Nephron (organoid): ENCODE measurements at regions not wholly inside any gene's neighbourhood (a gene's known extent, or its start where the extent isn't known, plus 50 kb on each side); places are given as distances from the start of the nearest gene placed in this dataset.

Source experiments
- H3K27ac Mint-ChIP-seq, 3 experiments: 2 replicates each; pipeline ENCODE4 v1.8.0; 2020; ENCODE audit warnings: mixed read lengths in 3 of 3, mild to moderate bottlenecking in 2 of 3, moderate library complexity in 1 of 3
- H3K27me3 Mint-ChIP-seq: 2 replicates; pipeline ENCODE4 v1.8.0; 2021; ENCODE audit warnings: low read depth, mild to moderate bottlenecking, moderate library complexity, mixed read lengths
- H3K36me3 Mint-ChIP-seq: 2 replicates; pipeline ENCODE4 v1.8.0; 2020; ENCODE audit warnings: low read depth, mixed read lengths
- H3K4me1 Mint-ChIP-seq: 2 replicates; pipeline ENCODE4 v1.8.0; 2020; ENCODE audit warnings: mixed read lengths
- H3K4me3 Mint-ChIP-seq, 3 experiments: 2 replicates each; pipeline ENCODE4 v1.8.0; 2020; ENCODE audit warnings: mild to moderate bottlenecking in 3 of 3, mixed read lengths in 3 of 3, moderate library complexity in 2 of 3
- H3K9me3 Mint-ChIP-seq: 2 replicates; pipeline ENCODE4 v1.8.0; 2020; ENCODE audit warnings: mixed read lengths
- TF ChIP-seq, protein P1 (sequence below), 3 experiments: fragments of 200-600 bp; sonication (generic); IDR thresholded peaks; one replicate each; pipeline ENCODE4 v1.5.0; 2021; ENCODE audit warnings: antibody characterized with exemption in 3 of 3; ENCODE audit not compliant: unreplicated experiment in 3 of 3

DNA sequence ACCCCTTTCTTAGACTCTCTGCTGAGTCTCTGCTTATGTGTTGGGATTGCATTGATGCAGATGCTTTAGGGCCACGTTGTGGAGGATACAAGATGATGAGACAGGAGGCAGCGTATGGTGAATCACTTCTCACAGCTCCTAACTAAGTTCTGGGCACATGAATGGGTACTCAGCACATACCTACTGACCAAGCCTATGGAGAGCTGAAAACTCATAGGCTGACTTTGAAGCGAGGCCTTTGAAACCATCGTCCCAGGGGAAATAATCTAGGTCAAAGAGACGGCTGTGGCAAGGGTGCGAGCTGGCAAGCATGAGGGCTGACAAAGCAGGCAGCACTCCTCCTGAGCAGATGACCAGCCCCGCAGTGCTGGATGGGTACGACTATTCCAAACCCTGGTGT is 180.2 kb upstream of the TNP1 start:
- TF ChIP-seq, protein P1, sequence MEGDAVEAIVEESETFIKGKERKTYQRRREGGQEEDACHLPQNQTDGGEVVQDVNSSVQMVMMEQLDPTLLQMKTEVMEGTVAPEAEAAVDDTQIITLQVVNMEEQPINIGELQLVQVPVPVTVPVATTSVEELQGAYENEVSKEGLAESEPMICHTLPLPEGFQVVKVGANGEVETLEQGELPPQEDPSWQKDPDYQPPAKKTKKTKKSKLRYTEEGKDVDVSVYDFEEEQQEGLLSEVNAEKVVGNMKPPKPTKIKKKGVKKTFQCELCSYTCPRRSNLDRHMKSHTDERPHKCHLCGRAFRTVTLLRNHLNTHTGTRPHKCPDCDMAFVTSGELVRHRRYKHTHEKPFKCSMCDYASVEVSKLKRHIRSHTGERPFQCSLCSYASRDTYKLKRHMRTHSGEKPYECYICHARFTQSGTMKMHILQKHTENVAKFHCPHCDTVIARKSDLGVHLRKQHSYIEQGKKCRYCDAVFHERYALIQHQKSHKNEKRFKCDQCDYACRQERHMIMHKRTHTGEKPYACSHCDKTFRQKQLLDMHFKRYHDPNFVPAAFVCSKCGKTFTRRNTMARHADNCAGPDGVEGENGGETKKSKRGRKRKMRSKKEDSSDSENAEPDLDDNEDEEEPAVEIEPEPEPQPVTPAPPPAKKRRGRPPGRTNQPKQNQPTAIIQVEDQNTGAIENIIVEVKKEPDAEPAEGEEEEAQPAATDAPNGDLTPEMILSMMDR (IDR thresholded peaks at IDR 0.05; ENCODE audit: unreplicated experiment in 3 of 3), result no peak
- Mint-ChIP-seq H3K4me3 (no peak overlapping the region), H3K27me3 (no peaks in the 10 kb centered on the region)

DNA sequence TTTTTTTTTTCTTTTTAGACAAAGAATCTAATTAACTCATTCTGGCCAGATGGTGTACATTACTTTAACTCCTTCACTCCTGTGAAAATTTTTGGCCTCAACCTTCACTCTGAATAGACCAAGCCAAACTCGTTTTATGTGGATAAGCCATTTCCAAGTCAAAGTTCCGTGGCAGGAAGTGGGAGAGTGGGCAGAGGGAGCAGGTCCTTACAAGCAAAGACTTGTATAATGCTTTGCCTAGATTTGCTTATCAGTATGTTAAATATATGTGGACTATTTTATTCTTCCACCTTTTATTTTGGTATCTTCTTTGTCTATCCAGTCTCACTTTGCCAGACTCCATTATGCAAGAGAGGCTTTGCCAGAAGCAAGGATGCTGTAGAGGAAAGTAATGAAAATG is 178.1 kb upstream of the TNP1 start:
- Mint-ChIP-seq H3K4me3 (no peak overlapping the region), H3K27ac (peak overlapping the region in 2 of 3 experiments; percentile 76 to 90), H3K27me3 (peaks cover 4% of the 10 kb centered on the region), H3K36me3 (no peaks in the 10 kb centered on the region), H3K9me3 (no peaks in the 10 kb centered on the region), H3K4me1 (peaks cover 35% of the 10 kb centered on the region)
- TF ChIP-seq, protein P1 (IDR thresholded peaks at IDR 0.05; ENCODE audit: unreplicated experiment in 3 of 3), result no peak

More for the DNA sequence above, 180.2 kb upstream of the TNP1 start:
- Mint-ChIP-seq H3K9me3 (no peaks in the 10 kb centered on the region), H3K36me3 (no peaks in the 10 kb centered on the region), H3K27ac (peak overlapping the region in 2 of 3 experiments; percentile 38 to 90), H3K4me1 (peaks cover 25% of the 10 kb centered on the region)

DNA sequence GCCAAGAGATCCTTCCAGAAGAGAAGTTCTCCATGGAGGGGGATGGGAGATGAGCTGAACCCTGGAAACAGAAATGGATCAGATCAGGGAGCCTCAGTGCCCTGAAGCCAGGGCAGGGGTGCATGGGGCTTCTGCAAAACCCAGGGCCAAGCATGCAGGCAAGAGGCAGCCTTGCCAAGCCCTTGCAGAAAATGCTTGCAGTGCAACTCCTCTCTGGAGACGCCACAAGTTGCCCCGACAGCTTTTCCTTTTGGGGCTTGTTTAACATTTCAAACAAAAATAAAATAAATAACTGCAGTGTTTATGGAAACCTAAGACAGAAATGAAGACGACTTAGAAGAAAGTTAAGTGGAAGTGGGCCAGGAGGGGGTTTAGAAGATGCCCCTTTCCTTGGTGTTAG is 177.5 kb upstream of the TNP1 start:
- H3K4me1 Mint-ChIP-seq, result peaks cover 36% of the 10 kb centered on the region
- TF ChIP-seq, protein P1 (IDR thresholded peaks at IDR 0.05; ENCODE audit: unreplicated experiment in 3 of 3), result peak in 1 of 3 experiments; percentile 11
- H3K36me3 Mint-ChIP-seq, result no peaks in the 10 kb centered on the region
- H3K27me3 Mint-ChIP-seq, result peaks cover 4% of the 10 kb centered on the region
- H3K27ac Mint-ChIP-seq, result peak overlapping the region in 2 of 3 experiments; percentile 76 to 90
- no peaks in the 10 kb centered on the region for H3K9me3 Mint-ChIP-seq
- no peak overlapping the region for H3K4me3 Mint-ChIP-seq

DNA sequence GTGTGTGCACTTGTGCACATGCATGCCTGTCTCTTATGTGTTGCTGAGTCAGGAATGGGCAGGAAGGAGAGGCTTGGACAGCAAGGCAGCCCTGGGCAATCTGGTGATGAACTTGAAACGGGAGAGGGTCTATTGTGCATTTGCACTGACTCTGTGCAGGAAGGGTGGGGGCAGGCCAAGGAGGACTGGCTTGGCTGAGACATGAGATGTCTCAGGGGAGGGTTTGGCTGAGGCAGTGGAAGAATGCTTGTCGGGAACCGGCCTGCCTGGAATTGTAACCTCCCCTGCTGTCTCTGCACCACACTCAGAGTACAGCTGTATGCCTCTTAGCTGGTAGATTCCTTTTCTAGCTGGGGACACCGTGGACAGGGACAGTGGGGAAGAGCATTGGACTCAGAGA is 176.1 kb upstream of the TNP1 start:
- peak overlapping the region in 1 of 3 experiments; percentile 9 for H3K4me3 Mint-ChIP-seq

GRCh38 chr2:217033186-217033585 is 173.3 kb upstream of the TNP1 start:
- H3K27ac Mint-ChIP-seq, result peak overlapping the region in 2 of 3 experiments; percentile 1 to 27
- no peaks in the 10 kb centered on the region for H3K9me3 Mint-ChIP-seq
- H3K27me3 Mint-ChIP-seq, result peaks cover 13% of the 10 kb centered on the region
- no peaks in the 10 kb centered on the region for H3K36me3 Mint-ChIP-seq
- H3K4me3 Mint-ChIP-seq, result no peak overlapping the region
- peaks cover 33% of the 10 kb centered on the region for H3K4me1 Mint-ChIP-seq
- TF ChIP-seq, protein P1 (IDR thresholded peaks at IDR 0.05; ENCODE audit: unreplicated experiment in 3 of 3), result no peak

More for the DNA sequence above, 176.1 kb upstream of the TNP1 start:
- peaks cover 36% of the 10 kb centered on the region for H3K4me1 Mint-ChIP-seq
- H3K27me3 Mint-ChIP-seq, result peaks cover 4% of the 10 kb centered on the region
- TF ChIP-seq, protein P1 (IDR thresholded peaks at IDR 0.05; ENCODE audit: unreplicated experiment in 3 of 3), result no peak
- H3K9me3 Mint-ChIP-seq, result no peaks in the 10 kb centered on the region
- H3K36me3 Mint-ChIP-seq, result no peaks in the 10 kb centered on the region
- H3K27ac Mint-ChIP-seq, result peak overlapping the region; percentile 51 to 86 (median 82)

GRCh38 chr2:217031445-217031844 is 171.6 kb upstream of the TNP1 start:
- Mint-ChIP-seq H3K36me3 (no peaks in the 10 kb centered on the region), H3K27me3 (peaks cover 13% of the 10 kb centered on the region), H3K9me3 (no peaks in the 10 kb centered on the region), H3K4me1 (peaks cover 19% of the 10 kb centered on the region), H3K27ac (peak overlapping the region in 2 of 3 experiments; percentile 10 to 50), H3K4me3 (no peak overlapping the region)
- TF ChIP-seq, protein P1 (IDR thresholded peaks at IDR 0.05; ENCODE audit: unreplicated experiment in 3 of 3), result no peak
